Upper lobe of left lung (tissue), 6 donors: ENCODE measurements at regions not wholly inside any gene's neighbourhood (a gene's known extent, or its start where the extent isn't known, plus 50 kb on each side); places are given as distances from the start of the nearest gene placed in this dataset.
A peak's percentile ranks its signal among the peaks of the same experiment; 100 is the strongest.

ENCODE experiments used
- ATAC-seq, 2 donors: fragments of 200-7000 bp; cut with Tn5 transposase; one replicate each; pipeline ENCODE4 v1.9.1; 2022; ENCODE audit warnings: mild to moderate bottlenecking in 2 of 2, moderate library complexity in 2 of 2; ENCODE audit not compliant: low FRiP score in 2 of 2
- DNase-seq, 2 donors: peaks; one replicate each; pipeline ENCODE4 v3.0.0-alpha.2; 2019 to 2020
- H3K27ac ChIP-seq, 4 donors: fragments of 200-600 bp; sonication (generic); one replicate each; pipeline ENCODE4 v1.5.1; 2016 to 2019
- H3K27me3 ChIP-seq, 4 donors: fragments of 200-600 bp; sonication (generic); one replicate each; pipeline ENCODE4 v1.5.1; 2017 to 2019
- H3K36me3 ChIP-seq, 4 donors: fragments of 200-600 bp; sonication (generic); one replicate each; pipeline ENCODE4 v1.5.1; 2016 to 2019
- H3K4me1 ChIP-seq, 4 donors: fragments of 200-600 bp; sonication (generic); one replicate each; pipeline ENCODE4 v1.5.1; 2018 to 2019
- H3K4me3 ChIP-seq, 4 donors: fragments of 200-600 bp; sonication (generic); one replicate each; pipeline ENCODE4 v1.5.1; 2017 to 2019; ENCODE audit warnings: mild to moderate bottlenecking in 2 of 4, moderate library complexity in 1 of 4
- H3K9me3 ChIP-seq, 4 donors: fragments of 200-600 bp; sonication (generic); one replicate each; pipeline ENCODE4 v1.5.1; 2018 to 2019
- EP300 ChIP-seq, 4 donors: sonication (generic); formaldehyde crosslinking; IDR thresholded peaks; one replicate each; pipeline ENCODE4 v1.5.1; 2017; ENCODE audit warnings: antibody characterized with exemption in 4 of 4, control low read depth in 2 of 4
- POLR2A ChIP-seq, 4 donors: fragments of 450-650 bp; IDR thresholded peaks; one replicate each; pipeline ENCODE4 v1.5.1; 2016 to 2017; ENCODE audit warnings: antibody characterized with exemption in 4 of 4, mild to moderate bottlenecking in 2 of 4
- POLR2AphosphoS5 ChIP-seq, 2 donors: sonication (generic); formaldehyde crosslinking; IDR thresholded peaks; one replicate each; pipeline ENCODE4 v1.5.1; 2017; ENCODE audit warnings: antibody characterized with exemption in 2 of 2
- WGBS, 2 donors: methylation state at CpG; one replicate each; pipeline ENCODE4 v1.1.5; 2017 to 2018; 5-methylcytosine and 5-hydroxymethylcytosine counted together
- TF ChIP-seq, protein P1 (sequence below), 6 experiments: fragments of 450-650 bp in 4 of 6; fragments of 200-600 bp in 2 of 6; sonication (generic) in 2 of 6; IDR thresholded peaks; one replicate each; pipeline ENCODE4 v1.5.1; 2016 to 2019; ENCODE audit warnings: antibody characterized with exemption in 6 of 6
- donor health status: DM: no; HTN: no; CAD: no; lungs with moderate emphysema.
- donor health status: DM: no; HTN: yes; CAD: no; lungs with severe emphysema.

DNA sequence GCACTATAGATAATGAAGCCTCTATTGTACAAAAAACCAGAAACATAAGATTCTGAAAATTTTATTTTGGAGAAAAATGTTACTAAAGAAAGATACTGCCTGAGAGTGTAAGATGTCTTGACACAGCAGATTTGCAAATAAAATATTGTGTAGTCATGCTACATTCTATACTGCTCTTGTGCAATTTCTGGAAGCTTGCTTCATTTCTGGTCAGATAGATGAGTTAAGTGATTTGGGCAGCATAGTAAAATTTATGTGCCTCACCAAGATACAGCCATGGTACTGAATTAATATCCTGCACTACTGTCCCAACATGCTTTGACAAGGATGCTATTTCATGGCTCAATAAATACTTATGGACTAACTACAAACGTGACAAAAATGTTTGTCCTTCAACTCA lies 55.1 kb upstream of the STARD13 start:
- H3K9me3 ChIP-seq, result no peaks in the 10 kb centered on the region
- H3K27ac ChIP-seq, result no peak overlapping the region
- H3K4me1 ChIP-seq, result peaks cover 0 to 7% (median 0%) of the 10 kb centered on the region in 4 donors
- no peaks in the 10 kb centered on the region for H3K36me3 ChIP-seq
- no peak overlapping the region for H3K4me3 ChIP-seq
- H3K27me3 ChIP-seq, result no peaks in the 10 kb centered on the region
- TF ChIP-seq, protein P1, sequence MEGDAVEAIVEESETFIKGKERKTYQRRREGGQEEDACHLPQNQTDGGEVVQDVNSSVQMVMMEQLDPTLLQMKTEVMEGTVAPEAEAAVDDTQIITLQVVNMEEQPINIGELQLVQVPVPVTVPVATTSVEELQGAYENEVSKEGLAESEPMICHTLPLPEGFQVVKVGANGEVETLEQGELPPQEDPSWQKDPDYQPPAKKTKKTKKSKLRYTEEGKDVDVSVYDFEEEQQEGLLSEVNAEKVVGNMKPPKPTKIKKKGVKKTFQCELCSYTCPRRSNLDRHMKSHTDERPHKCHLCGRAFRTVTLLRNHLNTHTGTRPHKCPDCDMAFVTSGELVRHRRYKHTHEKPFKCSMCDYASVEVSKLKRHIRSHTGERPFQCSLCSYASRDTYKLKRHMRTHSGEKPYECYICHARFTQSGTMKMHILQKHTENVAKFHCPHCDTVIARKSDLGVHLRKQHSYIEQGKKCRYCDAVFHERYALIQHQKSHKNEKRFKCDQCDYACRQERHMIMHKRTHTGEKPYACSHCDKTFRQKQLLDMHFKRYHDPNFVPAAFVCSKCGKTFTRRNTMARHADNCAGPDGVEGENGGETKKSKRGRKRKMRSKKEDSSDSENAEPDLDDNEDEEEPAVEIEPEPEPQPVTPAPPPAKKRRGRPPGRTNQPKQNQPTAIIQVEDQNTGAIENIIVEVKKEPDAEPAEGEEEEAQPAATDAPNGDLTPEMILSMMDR (IDR thresholded peaks at IDR 0.05), result no peak
- TF ChIP-seq POLR2A (IDR thresholded peaks at IDR 0.05) (no peak), POLR2AphosphoS5 (IDR thresholded peaks at IDR 0.05) (no peak), EP300 (IDR thresholded peaks at IDR 0.05) (no peak)
- 38 to 57% methylated on average over 1 of the region's 1 CpG for WGBS, 2 donors
- DNase-seq (no peak), ATAC-seq (peak in 1 of 2 donors; percentile 48)

DNA sequence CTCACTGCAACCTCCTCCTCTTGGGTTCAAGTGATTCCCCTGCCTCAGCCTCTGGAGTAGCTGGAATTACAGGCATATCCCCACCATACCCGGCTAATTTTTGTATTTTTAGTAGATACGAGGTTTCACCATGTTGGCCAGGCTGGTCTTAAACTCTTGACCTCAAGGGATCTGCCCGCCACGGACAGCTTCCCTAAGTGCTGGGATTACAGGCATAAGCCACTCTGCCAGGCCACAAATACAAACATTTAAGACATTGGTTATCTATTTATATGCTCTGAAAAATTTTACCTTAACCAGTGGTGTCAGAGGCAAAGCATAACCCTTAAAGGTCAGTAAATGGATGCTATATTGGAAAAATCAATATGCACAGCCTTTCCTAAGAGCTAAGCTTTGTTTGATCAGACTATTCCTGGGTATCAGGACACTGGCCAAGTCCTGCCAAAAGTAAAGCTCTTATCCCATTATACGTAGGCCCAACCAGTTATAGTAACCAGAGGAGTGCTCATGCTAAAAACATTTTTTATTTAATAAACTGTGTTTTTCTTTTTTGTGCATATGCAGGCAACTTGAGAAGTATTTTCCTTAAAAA lies 56.4 kb upstream of the STARD13 start:
- Histone ChIP-seq H3K4me3 (no peak overlapping the region), H3K27me3 (no peaks in the 10 kb centered on the region), H3K9me3 (no peaks in the 10 kb centered on the region), H3K4me1 (peaks cover 0 to 7% (median 0%) of the 10 kb centered on the region in 4 donors), H3K27ac (no peak overlapping the region), H3K36me3 (no peaks in the 10 kb centered on the region)
- 68 to 84% methylated on average over 5 of the region's 5 CpGs for WGBS, 2 donors
- TF ChIP-seq POLR2AphosphoS5 (IDR thresholded peaks at IDR 0.05) (no peak), POLR2A (IDR thresholded peaks at IDR 0.05) (no peak), EP300 (IDR thresholded peaks at IDR 0.05) (no peak)
- TF ChIP-seq, protein P1 (IDR thresholded peaks at IDR 0.05), result no peak
- ATAC-seq (no peak), DNase-seq (no peak)

DNA sequence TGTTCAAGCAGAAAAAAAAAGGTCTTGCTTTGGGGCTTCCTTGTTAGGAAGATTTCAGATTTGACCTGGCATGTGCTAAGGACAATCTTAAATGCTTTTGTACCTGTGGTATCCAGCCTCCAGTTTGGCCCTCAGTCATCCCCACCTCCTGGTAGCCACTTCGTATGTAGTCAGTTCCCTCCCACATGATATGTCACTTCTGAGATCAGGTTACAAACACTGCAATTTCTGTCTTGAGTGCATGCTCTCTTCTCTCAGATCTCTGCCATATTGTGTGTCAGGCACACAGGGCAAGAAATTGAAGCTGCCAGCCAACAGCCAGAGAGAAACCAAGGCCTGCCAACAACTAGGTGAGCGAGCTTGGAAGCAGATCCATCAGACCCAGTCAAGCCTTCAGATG lies 60.3 kb upstream of the STARD13 start:
- H3K4me3 ChIP-seq, result no peak overlapping the region
- WGBS, 2 donors, result 85 to 94% methylated on average over 2 of the region's 2 CpGs
- H3K27me3 ChIP-seq, result no peaks in the 10 kb centered on the region

DNA sequence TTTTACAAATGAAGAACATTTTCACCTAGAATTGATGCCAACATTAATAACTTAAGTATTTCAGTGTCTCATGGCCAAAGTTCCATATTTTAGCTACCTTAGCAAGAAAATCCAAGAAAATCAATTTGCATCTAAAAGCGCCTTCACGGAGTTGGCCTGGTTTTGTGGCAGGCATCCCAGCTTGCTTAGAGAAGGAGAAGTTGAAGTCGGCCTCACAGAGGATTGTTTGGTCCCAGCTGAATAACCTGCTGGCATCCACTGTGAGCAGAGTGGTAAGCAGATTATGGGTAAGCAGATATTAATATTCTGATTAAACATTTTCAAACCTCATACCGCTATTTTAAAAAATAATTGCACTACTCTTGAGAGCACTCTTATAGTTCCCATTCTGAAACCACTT lies 62.3 kb upstream of the STARD13 start:
- no peaks in the 10 kb centered on the region for H3K27me3 ChIP-seq
- no peak for TF ChIP-seq POLR2AphosphoS5 (IDR thresholded peaks at IDR 0.05)
- TF ChIP-seq, protein P1 (IDR thresholded peaks at IDR 0.05), result no peak
- no peak for TF ChIP-seq EP300 (IDR thresholded peaks at IDR 0.05)
- TF ChIP-seq POLR2A (IDR thresholded peaks at IDR 0.05), result no peak
- H3K9me3 ChIP-seq, result no peaks in the 10 kb centered on the region
- DNase-seq (no peak), ATAC-seq (no peak)
- H3K4me1 ChIP-seq, result peaks cover 9 to 39% (median 23%) of the 10 kb centered on the region in 4 donors
- no peak overlapping the region for H3K4me3 ChIP-seq
- 82 to 83% methylated on average over 4 of the region's 4 CpGs for WGBS, 2 donors
- H3K36me3 ChIP-seq, result no peaks in the 10 kb centered on the region
- H3K27ac ChIP-seq, result no peak overlapping the region

More for the DNA sequence above, 60.3 kb upstream of the STARD13 start:
- H3K4me1 ChIP-seq, result peaks cover 0 to 27% (median 14%) of the 10 kb centered on the region in 4 donors
- TF ChIP-seq EP300 (IDR thresholded peaks at IDR 0.05) (no peak), POLR2AphosphoS5 (IDR thresholded peaks at IDR 0.05) (no peak), POLR2A (IDR thresholded peaks at IDR 0.05) (no peak)
- TF ChIP-seq, protein P1 (IDR thresholded peaks at IDR 0.05), result no peak
- no peaks in the 10 kb centered on the region for H3K9me3 ChIP-seq
- ATAC-seq (no peak), DNase-seq (no peak)
- H3K36me3 ChIP-seq, result no peaks in the 10 kb centered on the region
- no peak overlapping the region for H3K27ac ChIP-seq

DNA sequence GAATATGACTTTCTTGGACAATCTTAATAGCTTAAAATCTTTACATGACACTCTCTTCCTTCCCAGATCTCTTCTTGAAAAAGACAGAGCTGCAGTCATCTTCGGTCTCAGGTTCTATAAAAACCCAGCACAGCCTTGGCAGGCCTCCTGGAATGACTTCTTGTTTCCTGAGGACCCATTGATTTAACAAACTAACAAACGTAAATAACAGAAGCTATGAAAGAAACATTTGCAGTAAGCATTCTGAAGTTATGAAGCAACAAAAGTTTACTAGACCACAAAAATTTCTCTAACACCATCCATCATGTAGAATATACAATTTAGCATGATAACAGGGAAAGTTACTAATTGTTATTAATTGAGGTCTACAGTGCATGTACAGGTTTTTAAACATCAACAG lies 62.8 kb upstream of the STARD13 start:
- Histone ChIP-seq H3K36me3 (no peaks in the 10 kb centered on the region), H3K4me1 (peaks cover 11 to 44% (median 24%) of the 10 kb centered on the region in 4 donors), H3K27ac (no peak overlapping the region), H3K27me3 (no peaks in the 10 kb centered on the region), H3K9me3 (no peaks in the 10 kb centered on the region), H3K4me3 (no peak overlapping the region)
- no peak for TF ChIP-seq POLR2AphosphoS5 (IDR thresholded peaks at IDR 0.05)
- no peak for ATAC-seq
- no peak for DNase-seq
- WGBS, 2 donors, result 49 to 52% methylated on average over 2 of the region's 2 CpGs
